ENCODE measurements at regions not wholly inside any gene's neighbourhood (a gene's known extent, or its start where the extent isn't known, plus 50 kb on each side); places are given as distances from the start of the nearest gene placed in this dataset.

DNA sequence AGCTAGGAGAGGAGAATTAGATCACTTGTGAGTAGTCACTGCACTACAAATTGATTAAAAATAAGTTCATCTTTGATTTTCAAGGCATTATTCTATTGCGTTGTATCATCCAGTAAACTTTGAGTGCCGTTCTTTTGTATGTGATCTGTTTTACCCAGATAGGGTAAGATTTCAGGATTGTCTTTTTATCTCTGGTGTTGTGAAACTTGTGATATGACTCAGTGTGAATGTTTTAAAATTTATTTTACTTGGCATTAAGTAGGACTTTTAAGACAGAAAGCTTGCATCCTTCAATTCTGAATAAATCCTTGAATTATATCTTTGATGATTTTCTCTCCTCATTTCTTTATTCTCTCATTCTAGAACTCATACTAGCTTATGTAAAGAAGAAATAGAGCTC, 93.3 kb upstream of the ADAMTS5 start:
- TF ChIP-seq, protein P1, sequence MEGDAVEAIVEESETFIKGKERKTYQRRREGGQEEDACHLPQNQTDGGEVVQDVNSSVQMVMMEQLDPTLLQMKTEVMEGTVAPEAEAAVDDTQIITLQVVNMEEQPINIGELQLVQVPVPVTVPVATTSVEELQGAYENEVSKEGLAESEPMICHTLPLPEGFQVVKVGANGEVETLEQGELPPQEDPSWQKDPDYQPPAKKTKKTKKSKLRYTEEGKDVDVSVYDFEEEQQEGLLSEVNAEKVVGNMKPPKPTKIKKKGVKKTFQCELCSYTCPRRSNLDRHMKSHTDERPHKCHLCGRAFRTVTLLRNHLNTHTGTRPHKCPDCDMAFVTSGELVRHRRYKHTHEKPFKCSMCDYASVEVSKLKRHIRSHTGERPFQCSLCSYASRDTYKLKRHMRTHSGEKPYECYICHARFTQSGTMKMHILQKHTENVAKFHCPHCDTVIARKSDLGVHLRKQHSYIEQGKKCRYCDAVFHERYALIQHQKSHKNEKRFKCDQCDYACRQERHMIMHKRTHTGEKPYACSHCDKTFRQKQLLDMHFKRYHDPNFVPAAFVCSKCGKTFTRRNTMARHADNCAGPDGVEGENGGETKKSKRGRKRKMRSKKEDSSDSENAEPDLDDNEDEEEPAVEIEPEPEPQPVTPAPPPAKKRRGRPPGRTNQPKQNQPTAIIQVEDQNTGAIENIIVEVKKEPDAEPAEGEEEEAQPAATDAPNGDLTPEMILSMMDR (IDR thresholded peaks at IDR 0.05) = no peak
- TF ChIP-seq, protein P2, sequence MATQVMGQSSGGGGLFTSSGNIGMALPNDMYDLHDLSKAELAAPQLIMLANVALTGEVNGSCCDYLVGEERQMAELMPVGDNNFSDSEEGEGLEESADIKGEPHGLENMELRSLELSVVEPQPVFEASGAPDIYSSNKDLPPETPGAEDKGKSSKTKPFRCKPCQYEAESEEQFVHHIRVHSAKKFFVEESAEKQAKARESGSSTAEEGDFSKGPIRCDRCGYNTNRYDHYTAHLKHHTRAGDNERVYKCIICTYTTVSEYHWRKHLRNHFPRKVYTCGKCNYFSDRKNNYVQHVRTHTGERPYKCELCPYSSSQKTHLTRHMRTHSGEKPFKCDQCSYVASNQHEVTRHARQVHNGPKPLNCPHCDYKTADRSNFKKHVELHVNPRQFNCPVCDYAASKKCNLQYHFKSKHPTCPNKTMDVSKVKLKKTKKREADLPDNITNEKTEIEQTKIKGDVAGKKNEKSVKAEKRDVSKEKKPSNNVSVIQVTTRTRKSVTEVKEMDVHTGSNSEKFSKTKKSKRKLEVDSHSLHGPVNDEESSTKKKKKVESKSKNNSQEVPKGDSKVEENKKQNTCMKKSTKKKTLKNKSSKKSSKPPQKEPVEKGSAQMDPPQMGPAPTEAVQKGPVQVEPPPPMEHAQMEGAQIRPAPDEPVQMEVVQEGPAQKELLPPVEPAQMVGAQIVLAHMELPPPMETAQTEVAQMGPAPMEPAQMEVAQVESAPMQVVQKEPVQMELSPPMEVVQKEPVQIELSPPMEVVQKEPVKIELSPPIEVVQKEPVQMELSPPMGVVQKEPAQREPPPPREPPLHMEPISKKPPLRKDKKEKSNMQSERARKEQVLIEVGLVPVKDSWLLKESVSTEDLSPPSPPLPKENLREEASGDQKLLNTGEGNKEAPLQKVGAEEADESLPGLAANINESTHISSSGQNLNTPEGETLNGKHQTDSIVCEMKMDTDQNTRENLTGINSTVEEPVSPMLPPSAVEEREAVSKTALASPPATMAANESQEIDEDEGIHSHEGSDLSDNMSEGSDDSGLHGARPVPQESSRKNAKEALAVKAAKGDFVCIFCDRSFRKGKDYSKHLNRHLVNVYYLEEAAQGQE (IDR thresholded peaks at IDR 0.05; ENCODE audit: insufficient read depth in 1 of 2, low read depth in 2 of 2, low read length in 1 of 2) = no peak
- no peak for TF ChIP-seq POLR2AphosphoS5 (IDR thresholded peaks at IDR 0.05; ENCODE audit: low read depth, low read length)
- TF ChIP-seq SIN3A (IDR thresholded peaks at IDR 0.05; ENCODE audit: borderline replicate concordance, insufficient read depth, low read depth, low read length) = no peak
